Ectodermal cell (in vitro differentiated cells): ENCODE measurements at regions not wholly inside any gene's neighbourhood (a gene's known extent, or its start where the extent isn't known, plus 50 kb on each side); places are given as distances from the start of the nearest gene placed in this dataset.

Experiments
- H3K27ac ChIP-seq: 2 replicates; pipeline ENCODE4 v1.7.0; 2013; ENCODE audit warnings: mild to moderate bottlenecking, low read depth, low read length; ENCODE audit not compliant: insufficient read depth, poor library complexity, severe bottlenecking
- H3K27me3 ChIP-seq: 2 replicates; pipeline ENCODE4 v1.7.0; 2013; ENCODE audit warnings: mild to moderate bottlenecking, low read length; ENCODE audit not compliant: insufficient read depth, control insufficient read depth, poor library complexity, severe bottlenecking
- H3K36me3 ChIP-seq: one replicate; pipeline ENCODE4 v1.7.0; 2013; ENCODE audit warnings: low read length; ENCODE audit not compliant: control insufficient read depth, insufficient read depth
- H3K4me1 ChIP-seq: one replicate; pipeline ENCODE4 v1.7.0; 2013; ENCODE audit warnings: low read length; ENCODE audit not compliant: control insufficient read depth, insufficient read depth
- H3K4me3 ChIP-seq: 2 replicates; pipeline ENCODE4 v1.7.0; 2013; ENCODE audit warnings: low read depth, low read length, control low read depth; ENCODE audit not compliant: insufficient read depth
- H3K9me3 ChIP-seq: 2 replicates; pipeline ENCODE4 v1.7.0; 2013; ENCODE audit warnings: mild to moderate bottlenecking, low read length, moderate library complexity; ENCODE audit not compliant: control insufficient read depth
- WGBS, 2 experiments: methylation state at CpG; one replicate each; pipeline ENCODE4 v1.1.7; 2013; ENCODE audit warnings: missing lambda C conversion rate in 2 of 2; 5-methylcytosine and 5-hydroxymethylcytosine counted together

DNA sequence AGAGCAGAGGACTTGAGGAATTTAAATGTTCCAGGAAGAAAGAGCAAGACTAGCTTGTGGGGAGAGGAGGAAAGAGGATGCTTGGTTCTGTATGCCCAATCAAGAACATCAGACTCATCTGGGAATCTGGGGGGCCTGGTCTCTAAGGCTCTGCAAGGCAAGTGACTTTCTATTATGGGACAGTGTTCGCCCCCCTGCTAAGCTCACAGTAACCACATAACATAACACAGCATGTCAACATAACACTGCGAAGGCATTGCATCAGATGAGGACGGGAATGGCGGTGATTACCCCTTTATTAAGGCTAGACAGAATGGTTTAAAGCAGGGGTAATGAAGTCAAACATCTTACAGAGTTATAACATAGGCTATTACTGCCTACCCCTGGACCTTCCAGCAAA lies 176.6 kb upstream of the IRX6 start:
- H3K36me3 ChIP-seq = no peaks in the 10 kb centered on the region
- H3K27me3 ChIP-seq = no peaks in the 10 kb centered on the region
- H3K4me1 ChIP-seq = no peaks in the 10 kb centered on the region
- no peak overlapping the region for H3K4me3 ChIP-seq
- no peak overlapping the region for H3K27ac ChIP-seq
- WGBS, 2 experiments = 90 to 98% methylated on average over 4 of the region's 4 CpGs
- H3K9me3 ChIP-seq = no peaks in the 10 kb centered on the region

DNA sequence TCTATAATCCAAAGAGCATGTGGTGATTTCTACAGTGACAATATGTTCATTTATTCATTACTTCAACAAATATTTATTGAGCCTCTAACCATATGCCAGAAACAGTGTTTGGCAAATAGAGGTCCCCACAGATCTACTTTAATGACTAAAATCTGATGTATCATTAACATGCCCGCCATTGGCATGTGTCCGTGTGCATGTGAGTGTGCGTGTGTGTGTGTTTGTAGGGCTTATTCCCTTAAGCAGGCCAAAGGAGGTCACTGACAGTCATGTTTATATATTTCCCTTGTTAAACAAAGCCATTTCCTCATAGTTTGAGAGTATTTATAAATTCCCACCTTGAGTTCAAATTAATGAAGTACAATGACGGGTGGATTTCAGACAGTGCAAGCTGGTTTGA lies 174.4 kb upstream of the IRX6 start:
- Histone ChIP-seq H3K4me3 (no peak overlapping the region), H3K9me3 (no peaks in the 10 kb centered on the region), H3K36me3 (no peaks in the 10 kb centered on the region), H3K27ac (no peak overlapping the region), H3K4me1 (no peaks in the 10 kb centered on the region), H3K27me3 (no peaks in the 10 kb centered on the region)
- 82 to 96% methylated on average over 4 of the region's 4 CpGs for WGBS, 2 experiments

DNA sequence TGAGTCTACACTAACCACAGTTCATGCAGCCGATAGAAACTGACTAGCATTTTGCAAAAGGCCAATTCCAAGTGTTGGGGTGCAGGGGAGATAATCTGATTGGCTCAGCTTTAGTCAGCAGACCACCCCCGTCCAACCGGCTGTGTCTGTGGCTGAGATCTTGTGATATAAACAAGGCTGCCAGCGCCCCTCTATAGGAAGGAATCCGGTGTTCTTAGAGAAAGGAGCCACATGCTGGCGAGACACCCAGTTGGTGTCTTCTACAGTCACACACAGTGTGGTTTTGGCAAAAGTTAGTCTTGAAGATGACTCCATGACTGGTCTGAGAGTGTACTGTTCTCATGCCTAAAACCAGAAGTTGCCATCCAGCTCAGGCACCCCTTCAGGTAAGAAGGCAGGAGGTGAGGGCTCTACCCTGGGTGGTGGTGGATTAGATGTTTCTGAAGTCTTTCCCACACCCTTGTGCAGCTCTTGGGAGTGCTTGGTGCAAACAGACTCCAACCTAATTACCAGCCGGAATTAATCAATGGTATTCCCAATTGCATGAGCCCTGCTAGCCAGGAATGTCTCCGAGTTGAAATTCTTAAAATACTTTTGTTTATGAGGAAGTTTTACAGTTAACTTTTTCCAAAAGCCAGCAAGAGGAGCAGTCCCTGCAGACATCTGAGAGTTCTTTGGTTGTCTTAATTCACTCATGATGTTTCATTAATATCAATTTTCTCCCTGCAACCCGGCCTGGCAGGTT lies 172.3 kb upstream of the IRX6 start:
- Histone ChIP-seq H3K4me1 (no peaks in the 10 kb centered on the region), H3K4me3 (no peak overlapping the region), H3K27ac (no peak overlapping the region), H3K27me3 (no peaks in the 10 kb centered on the region), H3K9me3 (no peaks in the 10 kb centered on the region), H3K36me3 (no peaks in the 10 kb centered on the region)
- 89% methylated on average over 8 to 9 of the region's 9 CpGs for WGBS, 2 experiments

DNA sequence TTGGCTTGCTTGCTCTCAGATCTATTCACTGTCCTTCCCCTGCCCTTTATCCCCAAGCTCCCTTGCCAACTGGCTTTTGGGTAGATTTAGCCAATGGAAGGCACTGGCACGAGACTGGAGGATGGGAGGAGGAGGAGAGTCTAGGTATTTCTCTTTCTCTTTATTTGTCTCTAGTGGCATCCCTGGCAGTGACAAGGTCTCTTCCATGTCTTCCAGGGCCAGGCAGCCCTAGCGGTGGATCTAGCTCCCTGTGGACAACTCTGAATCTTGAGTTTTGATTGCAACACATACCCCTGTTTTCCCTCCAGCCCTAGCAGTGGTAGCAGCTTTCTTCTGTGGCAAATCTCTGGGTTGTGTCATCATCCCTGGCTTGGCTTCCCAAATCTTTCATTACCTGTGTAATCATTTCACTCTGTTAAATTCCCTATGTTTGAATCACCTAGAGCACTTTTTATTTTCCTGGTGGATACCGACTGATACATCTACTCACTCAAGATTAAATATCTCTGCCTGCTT lies 171.1 kb upstream of the IRX6 start:
- no peaks in the 10 kb centered on the region for H3K36me3 ChIP-seq
- H3K4me3 ChIP-seq = no peak overlapping the region
- no peaks in the 10 kb centered on the region for H3K27me3 ChIP-seq
- H3K9me3 ChIP-seq = no peaks in the 10 kb centered on the region
- no peak overlapping the region for H3K27ac ChIP-seq
- no peaks in the 10 kb centered on the region for H3K4me1 ChIP-seq
- WGBS, 2 experiments = 91 to 98% methylated on average over 3 of the region's 3 CpGs

DNA sequence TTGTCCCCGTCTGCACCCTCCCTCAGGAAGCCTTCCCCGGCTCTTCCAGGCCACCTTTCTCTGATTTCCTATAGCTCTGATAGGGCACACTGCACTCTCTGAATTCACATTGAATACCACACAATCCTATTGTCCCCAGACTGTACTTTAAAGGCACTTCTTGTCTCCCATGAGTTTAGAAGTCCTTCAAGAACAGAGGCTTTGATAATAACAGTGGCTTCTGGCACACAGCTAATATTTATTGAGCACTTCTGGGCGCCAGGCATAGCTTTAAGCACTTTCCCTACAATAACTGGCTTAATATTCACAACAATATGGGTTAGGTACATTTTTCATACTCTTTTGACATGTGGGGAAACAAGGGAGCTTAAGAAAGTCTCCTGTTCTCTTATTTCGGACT lies 169.7 kb upstream of the IRX6 start:
- WGBS, 2 experiments = 93 to 94% methylated on average over 4 of the region's 4 CpGs
- no peak overlapping the region for H3K27ac ChIP-seq
- no peaks in the 10 kb centered on the region for H3K9me3 ChIP-seq
- no peaks in the 10 kb centered on the region for H3K27me3 ChIP-seq
- no peaks in the 10 kb centered on the region for H3K4me1 ChIP-seq
- no peak overlapping the region for H3K4me3 ChIP-seq
- no peaks in the 10 kb centered on the region for H3K36me3 ChIP-seq

DNA sequence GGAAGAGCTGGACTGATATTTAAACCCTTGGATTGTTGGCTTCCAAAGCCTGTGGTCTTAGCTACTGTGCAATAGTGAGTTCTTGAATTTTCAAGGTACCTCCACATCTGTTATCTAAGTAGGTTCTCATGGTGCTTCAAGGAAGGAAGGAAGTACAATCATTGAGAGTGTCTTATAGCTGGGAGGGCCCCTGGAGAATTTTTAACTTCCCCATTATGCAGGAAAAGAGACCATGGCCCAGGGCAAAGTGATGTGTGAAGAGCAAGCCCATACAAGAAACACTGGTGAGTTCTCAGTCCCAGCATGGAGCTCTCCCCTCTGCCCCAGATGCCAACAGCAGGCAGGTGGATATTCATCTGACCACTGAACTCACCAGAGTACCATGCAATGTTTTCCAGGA lies 169.0 kb upstream of the IRX6 start:
- Histone ChIP-seq H3K36me3 (no peaks in the 10 kb centered on the region), H3K27ac (no peak overlapping the region), H3K9me3 (no peaks in the 10 kb centered on the region), H3K4me1 (no peaks in the 10 kb centered on the region), H3K4me3 (no peak overlapping the region), H3K27me3 (no peaks in the 10 kb centered on the region)

DNA sequence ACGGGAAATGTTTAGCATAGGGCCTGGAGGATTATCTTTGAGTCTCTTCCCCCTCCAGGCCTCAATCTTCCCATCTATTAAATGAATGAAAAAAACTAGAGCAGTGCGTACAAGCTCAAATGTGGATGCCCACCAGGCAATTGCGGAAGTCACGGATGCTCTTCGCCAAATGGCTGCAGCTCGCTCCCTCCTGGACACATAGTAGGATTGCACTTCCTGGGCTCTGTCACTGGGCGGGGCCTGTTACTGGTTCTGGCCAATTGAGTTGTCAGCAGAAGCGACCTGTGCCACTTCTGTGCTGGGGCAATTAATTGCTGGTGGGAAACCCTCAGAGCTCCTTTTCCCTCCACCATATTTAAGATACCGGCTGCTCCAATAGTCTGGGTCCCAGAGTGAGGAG lies 168.2 kb upstream of the IRX6 start:
- Histone ChIP-seq H3K9me3 (no peaks in the 10 kb centered on the region), H3K4me1 (no peaks in the 10 kb centered on the region), H3K27me3 (no peaks in the 10 kb centered on the region), H3K27ac (no peak overlapping the region), H3K36me3 (no peaks in the 10 kb centered on the region), H3K4me3 (no peak overlapping the region)
- 89 to 91% methylated on average over 9 of the region's 9 CpGs for WGBS, 2 experiments

DNA sequence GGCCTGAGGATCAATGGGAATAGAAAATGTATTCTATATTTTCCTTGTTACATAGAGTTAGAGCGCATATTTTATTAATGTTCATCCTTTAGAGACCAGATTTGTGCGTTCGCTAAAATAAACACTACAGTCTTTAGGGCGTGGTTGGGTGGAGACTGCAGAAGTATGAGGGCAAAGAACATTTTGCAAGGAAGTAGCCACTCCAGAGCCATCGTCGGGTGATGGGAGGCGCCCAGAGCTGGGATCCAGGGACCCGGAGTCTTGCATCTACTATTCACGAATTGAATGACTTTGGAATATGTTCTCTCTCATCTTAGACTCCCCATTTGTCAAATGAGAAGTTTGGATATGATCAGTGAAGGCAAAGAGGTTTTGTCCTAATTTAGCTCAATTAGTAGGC lies 154.2 kb upstream of the IRX6 start:
- Histone ChIP-seq H3K27ac (no peak overlapping the region), H3K36me3 (no peaks in the 10 kb centered on the region), H3K4me1 (no peaks in the 10 kb centered on the region), H3K4me3 (no peak overlapping the region), H3K9me3 (no peaks in the 10 kb centered on the region), H3K27me3 (no peaks in the 10 kb centered on the region)
- 96 to 98% methylated on average over 9 of the region's 9 CpGs for WGBS, 2 experiments

DNA sequence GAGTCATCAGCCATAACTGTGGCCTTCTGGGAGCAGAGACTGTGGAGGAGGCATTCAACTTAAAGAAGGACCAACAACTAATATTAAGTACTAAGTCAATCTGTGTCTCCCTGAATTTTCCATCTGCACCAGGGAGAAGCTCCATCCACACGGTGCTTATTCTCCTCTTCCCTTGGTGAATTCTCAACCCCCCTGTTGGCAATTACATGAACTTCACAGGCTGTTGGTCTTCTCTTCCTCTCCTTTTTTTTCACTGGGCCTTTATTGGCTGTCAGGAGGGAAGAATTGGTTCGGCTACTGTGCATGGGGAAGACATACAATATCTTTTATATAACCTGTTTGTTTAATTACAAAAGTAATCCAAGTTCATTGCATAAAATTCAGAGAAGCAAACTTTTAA lies 152.8 kb upstream of the IRX6 start:
- Histone ChIP-seq H3K4me3 (no peak overlapping the region), H3K27me3 (no peaks in the 10 kb centered on the region), H3K36me3 (no peaks in the 10 kb centered on the region), H3K27ac (no peak overlapping the region), H3K4me1 (no peaks in the 10 kb centered on the region), H3K9me3 (no peaks in the 10 kb centered on the region)
- 89 to 95% methylated on average over 1 of the region's 2 CpGs for WGBS, 2 experiments

DNA sequence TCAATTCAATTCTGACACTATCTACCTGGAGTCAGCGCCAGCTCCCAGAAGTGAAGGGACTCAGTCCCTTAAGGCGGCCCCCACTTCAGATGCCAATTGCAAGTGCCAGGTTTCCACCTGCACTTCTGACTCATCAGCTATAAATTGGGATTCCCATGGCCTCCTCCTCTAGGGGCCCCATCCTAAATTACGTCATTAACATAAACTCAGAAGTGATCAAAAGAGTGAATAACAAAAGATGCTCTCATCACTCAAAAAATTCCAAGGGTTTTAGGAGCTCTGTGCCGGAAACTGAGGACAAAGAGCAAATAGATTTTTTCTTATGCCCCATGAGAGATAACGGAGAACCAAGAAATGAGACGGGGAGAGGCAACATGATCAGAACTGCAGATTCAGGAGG lies 148.6 kb upstream of the IRX6 start:
- H3K27ac ChIP-seq = no peak overlapping the region
- 91 to 94% methylated on average over 6 of the region's 6 CpGs for WGBS, 2 experiments

DNA sequence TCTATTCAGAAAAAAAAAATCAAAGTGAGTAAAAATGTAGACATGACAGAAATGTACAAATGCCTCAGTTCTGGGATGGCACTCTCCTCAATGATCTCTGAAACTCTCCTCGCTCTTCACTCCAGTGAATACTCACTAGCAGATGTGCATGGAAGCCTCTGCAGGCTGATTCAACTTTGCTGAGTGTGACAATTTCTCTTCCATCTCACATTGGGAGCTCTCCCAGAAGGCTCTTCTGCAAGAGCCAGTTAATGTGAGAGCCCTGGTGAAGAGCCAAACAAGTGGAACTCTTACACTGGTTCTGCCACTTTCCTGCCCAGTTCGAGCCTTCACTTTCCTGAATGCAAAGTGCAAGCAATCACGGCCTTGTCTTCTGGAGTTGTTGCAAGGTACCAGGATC lies 147.1 kb upstream of the IRX6 start:
- WGBS, 2 experiments = 95% methylated on average over 3 of the region's 3 CpGs
- H3K4me3 ChIP-seq = no peak overlapping the region
- no peaks in the 10 kb centered on the region for H3K9me3 ChIP-seq
- H3K27me3 ChIP-seq = no peaks in the 10 kb centered on the region
- peaks cover 9% of the 10 kb centered on the region for H3K4me1 ChIP-seq
- no peak overlapping the region for H3K27ac ChIP-seq
- H3K36me3 ChIP-seq = no peaks in the 10 kb centered on the region

More for the DNA sequence above, 148.6 kb upstream of the IRX6 start:
- Histone ChIP-seq H3K4me3 (no peak overlapping the region), H3K27me3 (no peaks in the 10 kb centered on the region), H3K4me1 (peaks cover 9% of the 10 kb centered on the region), H3K36me3 (no peaks in the 10 kb centered on the region), H3K9me3 (no peaks in the 10 kb centered on the region)
